PC-3 (cell line): ENCODE measurements at regions not wholly inside any gene's neighbourhood (a gene's known extent, or its start where the extent isn't known, plus 50 kb on each side); places are given as distances from the start of the nearest gene placed in this dataset.

Source experiments
- ATAC-seq: fragments of 200-7000 bp; cut with Tn5 transposase; 2 replicates; pipeline ENCODE4 v1.9.1; 2020; ENCODE audit warnings: mild to moderate bottlenecking, moderate library complexity
- BruUV-seq: library from RNA; stranded (reverse); fragments of 400-500 nt; replicated peaks from 2 replicates; lab custom pipeline; 2021; lab: Mats Ljungman, UMichigan
- CTCF ChIA-PET: fragments of 300-600 bp; sonication (Branson Sonifier 250); formaldehyde crosslinking; loops from one replicate; lab custom pipeline; 2022; ENCODE audit warnings: antibody characterized with exemption; lab: Charles Lee
- POLR2A ChIA-PET: fragments of 300-600 bp; sonication (Branson Sonifier 250); formaldehyde crosslinking; loops from one replicate; lab custom pipeline; 2022; ENCODE audit warnings: antibody characterized with exemption; ENCODE audit not compliant: unreplicated experiment; lab: Charles Lee
- DNase-seq: peaks from one replicate; pipeline ENCODE4 v3.0.0-alpha.2; 2015
- H2AFZ ChIP-seq: fragments of 300-600 bp; sonication (generic); 2 replicates; pipeline ENCODE4 v1.6.0; 2016; ENCODE audit warnings: antibody characterized with exemption, low read length
- H3F3A ChIP-seq: fragments of 300-600 bp; sonication (generic); one replicate; pipeline ENCODE4 v1.6.0; 2017; ENCODE audit warnings: antibody characterized with exemption, low read length, control low read depth, mild to moderate bottlenecking; ENCODE audit not compliant: unreplicated experiment
- H3K27ac ChIP-seq: fragments of 300-600 bp; sonication (generic); 2 replicates; pipeline ENCODE4 v1.5.1; 2016; ENCODE audit warnings: mild to moderate bottlenecking, low read length
- H3K27me3 ChIP-seq: fragments of 300-600 bp; sonication (generic); 2 replicates; pipeline ENCODE4 v1.6.1; 2016; ENCODE audit warnings: low read length, mixed read lengths
- H3K36me3 ChIP-seq: fragments of 300-600 bp; sonication (generic); 2 replicates; pipeline ENCODE4 v1.6.1; 2016; ENCODE audit warnings: low read depth, mixed run types, low read length, mixed read lengths
- H3K4me1 ChIP-seq: fragments of 300-600 bp; sonication (generic); 2 replicates; pipeline ENCODE4 v1.5.1; 2016; ENCODE audit warnings: low read length; ENCODE audit not compliant: insufficient read depth
- H3K4me2 ChIP-seq: fragments of 300-600 bp; sonication (generic); 2 replicates; pipeline ENCODE4 v1.6.0; 2016; ENCODE audit warnings: low read length
- H3K4me3 ChIP-seq: fragments of 300-600 bp; sonication (generic); 2 replicates; pipeline ENCODE4 v1.5.1; 2016; ENCODE audit warnings: mild to moderate bottlenecking, low read length, mixed read lengths
- H3K79me2 ChIP-seq: fragments of 300-600 bp; sonication (generic); 2 replicates; pipeline ENCODE4 v1.6.1; 2017; ENCODE audit warnings: low read length, mixed read lengths
- H3K9ac ChIP-seq: fragments of 300-600 bp; sonication (generic); 2 replicates; pipeline ENCODE4 v1.6.0; 2016; ENCODE audit warnings: mild to moderate bottlenecking, low read length
- H3K9me2 ChIP-seq: fragments of 300-600 bp; sonication (generic); replicated peaks from 2 replicates; pipeline ENCODE4 v1.6.1; 2016; ENCODE audit warnings: mixed run types, low read length, mixed read lengths
- H3K9me3 ChIP-seq: fragments of 300-600 bp; sonication (generic); 2 replicates; pipeline ENCODE4 v1.6.1; 2016; ENCODE audit warnings: low read length, mixed read lengths
- H4K20me1 ChIP-seq: fragments of 300-600 bp; sonication (generic); 2 replicates; pipeline ENCODE4 v1.6.1; 2016; ENCODE audit warnings: low read length, mixed read lengths
- CTCF ChIP-seq: fragments of 300-600 bp; sonication (generic); conservative IDR thresholded peaks from 2 replicates; pipeline ENCODE4 v1.5.1; 2017; ENCODE audit warnings: antibody characterized with exemption, low read depth, mild to moderate bottlenecking, low read length
- EZH2 ChIP-seq: fragments of 300-600 bp; sonication (generic); IDR thresholded peaks from one replicate; pipeline ENCODE4 v1.6.1; 2017; ENCODE audit warnings: antibody characterized with exemption, mild to moderate bottlenecking, low read length; ENCODE audit not compliant: unreplicated experiment
- EZH2phosphoT487 ChIP-seq: fragments of 300-600 bp; sonication (generic); IDR thresholded peaks from 2 replicates; pipeline ENCODE4 v1.6.1; 2018; ENCODE audit warnings: mild to moderate bottlenecking, antibody characterized with exemption, low read length, borderline replicate concordance
- intact Hi-C: fragments of 100-400 bp; cut with micrococcal nuclease; formaldehyde crosslinking; loops from 2 replicates; pipeline ENCODE4 v1.9.0; 2023

GRCh38 chr4:106503116-106504050, 134.8 kb upstream of the GIMD1 start:
- POLR2A ChIA-PET = no interaction called here

GRCh38 chr4:106502106-106502699, 133.6 kb upstream of the GIMD1 start:
- Histone ChIP-seq H3K9ac (no peak overlapping the region), H3F3A (no peaks in the 10 kb centered on the region), H4K20me1 (no peaks in the 10 kb centered on the region), H3K9me2 (no peaks in the 10 kb centered on the region), H3K4me1 (no peaks in the 10 kb centered on the region), H3K9me3 (no peaks in the 10 kb centered on the region), H3K79me2 (no peaks in the 10 kb centered on the region), H3K27me3 (no peaks in the 10 kb centered on the region), H3K4me2 (peak overlapping the region; percentile 27), H3K27ac (no peak overlapping the region), H3K4me3 (no peak overlapping the region), H2AFZ (no peak overlapping the region), H3K36me3 (no peaks in the 10 kb centered on the region)
- POLR2A ChIA-PET = no interaction called here
- TF ChIP-seq CTCF (peak; percentile 80), EZH2 (no peak)
- peak; percentile 74 for ATAC-seq
- CTCF ChIA-PET = no interaction called here
- no TSS peak for BruUV-seq
- intact Hi-C loops = loop anchor here (1.0 to 2.0 kb wide), 4 partner anchors 133 to 307 kb away; no protein-coding TSS in a partner anchor
- peak; percentile 77 for DNase-seq

More at GRCh38 chr4:106503116-106504050, 134.8 kb upstream of the GIMD1 start:
- Histone ChIP-seq H3K79me2 (no peaks in the 10 kb centered on the region), H3K36me3 (no peaks in the 10 kb centered on the region), H3F3A (no peaks in the 10 kb centered on the region), H2AFZ (no peak overlapping the region), H3K9me3 (no peaks in the 10 kb centered on the region), H3K4me2 (no peak overlapping the region), H3K9ac (no peak overlapping the region), H3K27ac (no peak overlapping the region), H4K20me1 (no peaks in the 10 kb centered on the region), H3K4me3 (no peak overlapping the region), H3K9me2 (no peaks in the 10 kb centered on the region), H3K4me1 (no peaks in the 10 kb centered on the region), H3K27me3 (no peaks in the 10 kb centered on the region)
- TF ChIP-seq EZH2phosphoT487 (no peak), EZH2 (no peak), CTCF (no peak)
- BruUV-seq = no TSS peak
- no peak for DNase-seq
- intact Hi-C loops = loop anchor here (2.0 kb wide), 1 partner anchor 237 kb away; no protein-coding TSS in a partner anchor
- no peak for ATAC-seq
- CTCF ChIA-PET = no interaction called here

- TF ChIP-seq EZH2 = no peak
- no peak for TF ChIP-seq EZH2phosphoT487
- no peak for TF ChIP-seq CTCF
- Histone ChIP-seq H3K4me2 (no peak overlapping the region), H3K9me3 (no peaks in the 10 kb centered on the region), H2AFZ (no peak overlapping the region), H3K79me2 (no peaks in the 10 kb centered on the region), H3F3A (no peaks in the 10 kb centered on the region), H4K20me1 (no peaks in the 10 kb centered on the region), H3K4me3 (no peak overlapping the region), H3K9ac (no peak overlapping the region), H3K27ac (no peak overlapping the region), H3K9me2 (no peaks in the 10 kb centered on the region), H3K27me3 (no peaks in the 10 kb centered on the region), H3K36me3 (no peaks in the 10 kb centered on the region), H3K4me1 (no peaks in the 10 kb centered on the region)
- DNase-seq = no peak
- BruUV-seq = no TSS peak
- POLR2A ChIA-PET = no interaction called here
- CTCF ChIA-PET = no interaction called here
- intact Hi-C loops = no loop called here
- ATAC-seq = no peak
These were observed 128.7 kb upstream of the GIMD1 start for GRCh38 chr4:106497271-106497670.
